NCI-H524 treated with DMSO at 0.1 percent for 48 hours (cell line): ENCODE measurements at regions not wholly inside any gene's neighbourhood (a gene's known extent, or its start where the extent isn't known, plus 50 kb on each side); places are given as distances from the start of the nearest gene placed in this dataset.

Source experiments
- DNase-seq: peaks from one replicate; lab custom pipeline; 2025; lab: John Stamatoyannopoulos, UW

GRCh38 chr1:56390934-56391731 is 188.2 kb downstream of the PLPP3 start:
- no peak for DNase-seq

- peak; percentile 44 for DNase-seq
Measured at GRCh38 chr1:56390232-56390867, 189.0 kb downstream of the PLPP3 start.

- DNase-seq = no peak
Measured at GRCh38 chr1:56389813-56390212, 189.6 kb downstream of the PLPP3 start.

GRCh38 chr1:56387071-56387740 is 192.2 kb downstream of the PLPP3 start:
- DNase-seq = no peak

- no peak for DNase-seq
Measured at GRCh38 chr1:56385314-56385713, 194.0 kb downstream of the PLPP3 start.

- peak; percentile 51 for DNase-seq
Measured at GRCh38 chr1:56382929-56383328, 196.4 kb downstream of the PLPP3 start.

GRCh38 chr1:56380531-56380930 is 198.8 kb downstream of the PLPP3 start:
- no peak for DNase-seq

GRCh38 chr1:56378341-56379070 is 200.9 kb downstream of the PLPP3 start:
- peak; percentile 83 for DNase-seq

GRCh38 chr1:56377431-56377830 is 201.9 kb downstream of the PLPP3 start:
- DNase-seq = no peak

- no peak for DNase-seq
Measured at GRCh38 chr1:56376188-56376984, 203.0 kb downstream of the PLPP3 start.

- DNase-seq = no peak
Measured at GRCh38 chr1:56375326-56375804, 204.0 kb downstream of the PLPP3 start.

GRCh38 chr1:56374026-56374974 is 205.1 kb downstream of the PLPP3 start:
- DNase-seq = peak; percentile 87

- DNase-seq = no peak
Measured at GRCh38 chr1:56370513-56370912, 208.8 kb downstream of the PLPP3 start.

- DNase-seq = no peak
Measured at GRCh38 chr1:56363007-56363770, 216.2 kb downstream of the PLPP3 start.

GRCh38 chr1:56360021-56360420 is 219.3 kb downstream of the PLPP3 start:
- no peak for DNase-seq

- DNase-seq = no peak
Measured at GRCh38 chr1:56359056-56359455, 220.3 kb downstream of the PLPP3 start.

- DNase-seq = no peak
Measured at GRCh38 chr1:56357927-56358690, 221.3 kb downstream of the PLPP3 start.

GRCh38 chr1:56356376-56356990 is 222.9 kb downstream of the PLPP3 start:
- DNase-seq = no peak
